GM13976 (cell line): ENCODE measurements at regions not wholly inside any gene's neighbourhood (a gene's known extent, or its start where the extent isn't known, plus 50 kb on each side); places are given as distances from the start of the nearest gene placed in this dataset.

Experiments
- DNase-seq: peaks from one replicate; pipeline ENCODE4 v3.0.0; 2012; ENCODE audit warnings: low spot score
- CTCF ChIP-seq: IDR thresholded peaks from 2 replicates; pipeline ENCODE4 v1.5.1; 2012; ENCODE audit warnings: borderline replicate concordance, mild to moderate bottlenecking; ENCODE audit not compliant: insufficient read depth; ENCODE audit errors: extremely low read depth, missing control alignments, control extremely low read depth
- in situ Hi-C: fragments of 300-500 bp; cut with MboI; formaldehyde crosslinking; loops from one replicate; pipeline ENCODE4 v1.12.0; 2022; ENCODE audit warnings: low sequenced_read_pairs, mixed read lengths, inconsistent platforms; ENCODE audit not compliant: unreplicated experiment

DNA sequence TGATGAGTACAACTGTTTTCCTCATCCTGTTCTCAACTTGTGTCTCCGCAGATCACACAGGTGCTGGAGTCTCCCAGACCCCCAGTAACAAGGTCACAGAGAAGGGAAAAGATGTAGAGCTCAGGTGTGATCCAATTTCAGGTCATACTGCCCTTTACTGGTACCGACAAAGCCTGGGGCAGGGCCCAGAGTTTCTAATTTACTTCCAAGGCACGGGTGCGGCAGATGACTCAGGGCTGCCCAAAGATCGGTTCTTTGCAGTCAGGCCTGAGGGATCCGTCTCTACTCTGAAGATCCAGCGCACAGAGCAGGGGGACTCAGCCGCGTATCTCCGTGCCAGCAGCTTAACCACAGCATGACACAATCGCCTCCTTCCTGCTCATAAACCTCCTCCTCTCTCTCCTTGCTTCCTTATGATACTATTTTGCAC, 126.7 kb upstream of the PRSS58 start:
- in situ Hi-C loops: no loop called here
- no peak for TF ChIP-seq CTCF
- DNase-seq: no peak

DNA sequence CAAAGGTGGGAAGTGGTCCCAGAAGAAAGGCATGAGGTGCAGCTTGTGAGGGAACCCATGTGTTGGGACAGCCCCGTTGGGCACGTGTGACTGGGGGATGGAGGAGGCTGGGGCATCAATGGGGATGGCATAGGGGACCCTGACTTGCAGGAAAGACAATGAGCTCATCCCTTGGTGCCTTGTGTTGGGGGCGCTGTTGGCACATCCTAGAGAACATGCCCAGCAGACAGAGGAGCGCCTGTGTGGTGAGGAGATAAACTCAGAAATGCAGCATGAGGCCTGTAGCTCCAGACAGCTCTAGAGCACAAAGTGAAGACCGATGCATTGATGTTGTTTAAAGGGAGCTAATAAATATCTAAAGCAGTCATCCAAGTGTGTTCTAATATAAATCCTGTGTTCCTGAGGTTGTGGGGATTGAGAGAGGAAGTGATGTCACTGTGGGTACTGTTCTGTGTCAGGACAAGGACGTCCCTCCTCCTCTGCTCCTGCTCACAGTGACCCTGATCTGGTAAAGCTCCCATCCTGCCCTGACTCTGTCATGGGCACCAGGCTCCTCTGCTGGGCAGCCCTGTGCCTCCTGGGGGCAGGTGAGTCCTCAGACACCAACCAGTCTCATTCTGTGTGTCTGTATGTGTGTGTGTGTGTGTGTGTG, 126.1 kb upstream of the PRSS58 start:
- in situ Hi-C loops: no loop called here
- TF ChIP-seq CTCF: no peak
- no peak for DNase-seq

DNA sequence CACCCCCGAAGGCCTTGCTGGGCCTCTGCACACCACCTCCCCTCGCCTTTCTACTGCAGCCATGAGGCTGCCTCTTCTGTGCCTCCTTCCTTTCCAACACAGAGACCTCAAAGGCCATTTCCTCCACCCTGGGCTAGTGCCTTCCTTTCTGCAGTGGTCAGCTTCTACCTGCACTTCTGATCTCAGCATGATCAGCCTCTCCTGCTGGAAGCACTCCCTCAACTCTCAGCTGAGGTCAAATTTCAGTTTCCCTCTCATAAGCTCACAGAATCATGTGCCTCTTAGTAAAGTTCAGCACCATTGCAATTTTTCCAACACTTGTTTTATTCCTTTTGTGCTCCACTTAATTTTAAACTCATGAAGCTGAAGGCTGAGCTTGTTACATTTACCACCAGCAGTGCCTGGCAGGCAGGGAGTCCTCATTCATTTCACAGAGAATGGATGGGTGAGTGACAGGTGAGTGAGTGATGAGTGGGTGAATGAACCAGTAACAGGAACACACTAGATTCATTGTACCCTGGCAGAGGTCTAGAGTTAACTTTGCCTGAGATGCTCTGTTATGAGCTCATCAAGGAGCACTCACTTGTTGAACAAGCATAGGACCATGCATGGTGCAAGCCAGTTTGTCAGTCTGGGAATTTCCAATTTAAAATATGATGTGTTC, 124.0 kb upstream of the PRSS58 start:
- TF ChIP-seq CTCF: no peak
- in situ Hi-C loops: no loop called here

GRCh38 chr7:142380069-142380468, 122.2 kb upstream of the PRSS58 start:
- no peak for TF ChIP-seq CTCF
- no peak for DNase-seq
- in situ Hi-C loops: no loop called here

More for the DNA sequence above, 124.0 kb upstream of the PRSS58 start:
- no peak for DNase-seq

DNA sequence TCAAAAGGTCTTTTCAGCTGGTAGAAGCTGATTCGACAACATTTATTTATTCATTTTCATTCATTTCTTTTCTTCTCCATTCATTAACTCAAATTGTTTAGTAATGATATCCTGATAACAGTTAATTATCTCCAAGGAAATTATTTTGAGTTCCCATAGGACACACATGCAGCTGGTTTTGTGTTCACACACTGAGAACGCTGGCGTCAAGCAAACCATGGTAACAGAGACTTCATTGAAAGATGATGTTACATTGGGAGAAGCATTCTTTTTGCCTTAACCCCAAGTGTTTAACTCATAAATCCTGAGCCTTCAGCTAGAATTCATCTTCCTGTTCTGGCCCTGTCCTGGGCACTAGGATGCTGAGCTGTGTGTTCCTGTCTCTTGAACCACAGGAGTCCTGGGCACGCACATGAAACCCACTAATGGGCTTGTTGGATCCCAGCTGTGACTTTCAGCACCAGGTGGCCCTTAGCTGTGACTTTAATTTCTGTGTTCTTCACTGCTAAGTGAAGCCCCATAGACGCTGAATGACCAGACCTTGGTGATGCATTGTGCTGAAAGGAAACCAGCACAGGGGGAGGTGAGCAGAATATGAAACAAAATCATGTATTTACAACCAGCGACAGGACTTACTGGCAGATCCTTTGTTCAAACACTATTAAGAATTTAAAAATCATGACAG, 121.5 kb upstream of the PRSS58 start:
- TF ChIP-seq CTCF: no peak
- DNase-seq: no peak
- in situ Hi-C loops: no loop called here

- no peak for TF ChIP-seq CTCF
- in situ Hi-C loops: no loop called here
- no peak for DNase-seq
These were observed 119.7 kb upstream of the PRSS58 start for GRCh38 chr7:142377567-142377966.
